ENCODE measurements at regions not wholly inside any gene's neighbourhood (a gene's known extent, or its start where the extent isn't known, plus 50 kb on each side); places are given as distances from the start of the nearest gene placed in this dataset.
"Not testable (repeated sequence)": the region's sequence is repeated elsewhere in the genome, so short reads cannot be mapped to it uniquely, and the experiment has no call there.

DNA sequence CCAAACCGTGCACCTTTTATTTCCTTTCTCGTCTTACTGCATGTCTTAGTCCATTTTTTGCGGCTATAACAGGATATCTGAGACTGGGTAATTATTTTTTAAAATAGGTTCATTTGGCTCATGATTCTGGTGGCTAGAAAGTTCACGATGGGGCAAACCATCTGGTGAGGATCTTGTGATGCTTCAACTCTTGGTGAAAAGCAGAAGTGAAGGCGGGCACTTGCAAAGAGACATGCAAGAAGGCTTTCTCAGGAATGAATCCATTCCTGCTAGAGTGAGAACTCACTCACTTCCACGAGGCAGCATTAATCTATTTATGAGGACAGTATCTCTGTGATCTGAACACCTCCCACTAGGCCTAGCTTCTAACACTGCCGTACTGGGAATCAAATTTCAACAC is 327.1 kb upstream of the RBMS1 start:
- DNase-seq, result no peak

- DNase-seq, result no peak
These were observed 328.4 kb upstream of the RBMS1 start for GRCh38 chr2:160822006-160822405.

DNA sequence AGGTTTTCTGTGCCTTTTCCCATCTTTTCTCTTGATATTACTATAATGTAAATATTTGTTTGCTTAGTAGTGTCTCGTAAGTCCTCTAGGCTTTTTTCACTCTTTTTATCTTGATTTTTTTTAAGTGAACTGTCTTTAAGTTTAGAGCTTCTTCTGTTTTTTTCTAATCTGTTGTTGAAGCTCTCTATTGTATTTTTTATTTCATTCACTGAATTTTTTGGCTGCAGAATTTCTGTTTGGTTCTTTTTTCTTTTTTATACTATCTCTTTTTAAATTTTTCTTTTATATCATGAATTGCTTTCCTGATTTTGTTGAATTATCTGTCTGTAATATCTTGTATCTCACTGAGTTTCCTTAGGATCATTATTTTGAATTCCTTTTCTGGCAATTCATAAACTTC is 331.8 kb upstream of the RBMS1 start:
- DNase-seq, result no peak

- no peak for DNase-seq
These were observed 332.9 kb upstream of the RBMS1 start for GRCh38 chr2:160826496-160826895.

DNA sequence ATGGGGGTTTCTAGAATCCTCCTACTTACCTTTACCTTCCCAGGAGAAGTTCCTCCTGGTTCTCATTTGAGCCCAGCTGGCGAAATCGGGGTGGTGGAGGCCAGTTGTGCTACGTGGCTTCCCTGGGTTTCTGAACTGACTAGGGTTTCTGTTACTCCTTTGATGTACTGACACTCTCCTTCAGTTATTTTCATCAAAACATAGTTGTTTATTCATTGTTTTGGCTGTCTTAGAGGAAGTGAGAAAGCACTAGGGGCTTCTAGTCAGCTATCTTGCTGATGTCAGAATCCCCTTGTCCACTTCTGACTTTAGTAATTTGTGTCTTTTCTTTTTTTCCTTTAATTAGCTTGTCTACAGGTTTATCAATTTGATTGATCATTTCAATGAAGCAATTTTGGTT is 332.2 kb upstream of the TANK start:
- DNase-seq, result no peak

DNA sequence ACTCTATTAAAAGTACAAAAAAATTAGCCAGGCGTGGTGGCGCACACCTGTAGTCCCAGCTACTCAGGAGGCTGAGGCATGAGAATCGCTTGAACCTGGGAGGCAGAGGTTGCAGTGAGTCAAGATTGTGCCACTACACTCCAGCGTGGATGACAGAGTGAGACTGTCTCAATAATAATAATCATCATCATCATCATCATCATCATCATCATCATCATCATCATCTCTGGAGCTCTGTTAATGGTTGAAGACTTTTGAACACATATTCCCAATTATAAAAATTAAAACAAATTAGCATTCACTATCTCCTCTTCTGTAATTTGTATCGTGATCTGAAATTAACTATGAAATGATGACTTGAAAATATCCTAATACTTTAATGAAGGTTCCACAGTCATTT is 327.8 kb upstream of the TANK start:
- DNase-seq, result not testable (repeated sequence)

- no peak for DNase-seq
These were observed 325.1 kb upstream of the TANK start for GRCh38 chr2:160835166-160835565.

DNA sequence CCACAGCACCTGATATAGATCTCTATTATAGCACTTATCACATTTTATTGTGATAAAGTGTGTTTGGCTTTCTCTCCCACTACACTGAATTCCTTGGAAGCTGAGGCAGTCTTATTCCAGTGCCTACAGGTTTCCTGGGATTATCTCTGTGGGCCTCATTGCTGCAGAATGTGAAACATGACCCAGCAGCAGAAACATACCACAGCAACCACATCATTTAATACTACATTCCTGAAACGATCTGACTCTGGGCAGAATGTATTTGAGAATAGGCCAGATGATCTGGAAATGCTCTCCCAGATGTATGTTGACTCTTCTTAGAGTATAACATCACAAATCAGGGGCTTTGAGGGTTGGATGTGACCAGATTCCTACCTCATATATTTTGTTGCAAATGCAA is 323.5 kb upstream of the TANK start:
- DNase-seq, result no peak

- DNase-seq, result no peak
These were observed 322.8 kb upstream of the TANK start for GRCh38 chr2:160837416-160837815.

DNA sequence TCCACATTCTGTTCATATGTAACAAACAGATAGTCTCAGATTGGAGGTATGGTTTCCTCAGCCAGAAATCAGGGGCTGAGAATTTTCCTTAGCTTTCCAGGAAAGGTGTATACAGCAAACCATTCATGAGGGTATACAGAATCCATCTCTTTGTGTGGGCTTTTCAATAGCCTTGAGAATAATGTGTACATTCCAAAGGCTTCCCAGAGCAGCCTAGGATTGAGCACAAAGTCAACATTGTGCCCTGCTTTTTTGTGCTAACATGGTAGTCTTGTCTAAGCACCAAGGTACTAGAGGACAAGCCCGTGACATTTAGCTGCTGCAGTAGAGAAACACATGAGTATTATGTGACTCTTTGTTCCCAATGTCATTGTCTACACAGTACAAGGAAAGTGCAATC is 322.1 kb upstream of the TANK start:
- no peak for DNase-seq

GRCh38 chr2:160838691-160839090 is 321.5 kb upstream of the TANK start:
- DNase-seq, result no peak

GRCh38 chr2:160842286-160842685 is 317.9 kb upstream of the TANK start:
- no peak for DNase-seq

DNA sequence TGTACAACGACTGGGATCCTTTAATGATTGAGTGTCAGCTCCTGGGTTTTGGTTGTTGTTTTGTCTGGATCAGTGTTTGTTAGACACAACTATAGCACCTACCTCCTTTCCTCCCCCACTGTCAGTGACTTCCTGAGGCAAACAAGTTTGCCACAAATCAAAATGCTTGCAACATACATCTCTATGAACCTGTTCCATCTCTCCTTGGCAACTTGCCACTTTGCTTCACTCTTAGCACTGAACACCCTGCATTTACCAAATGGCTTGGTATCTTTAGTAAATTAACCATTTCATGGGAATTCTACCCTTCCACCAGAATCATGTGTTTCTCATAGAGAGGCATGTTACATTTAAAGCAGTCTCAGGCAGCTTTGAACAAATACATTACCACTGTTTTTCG is 301.1 kb upstream of the TANK start:
- no peak for DNase-seq

DNA sequence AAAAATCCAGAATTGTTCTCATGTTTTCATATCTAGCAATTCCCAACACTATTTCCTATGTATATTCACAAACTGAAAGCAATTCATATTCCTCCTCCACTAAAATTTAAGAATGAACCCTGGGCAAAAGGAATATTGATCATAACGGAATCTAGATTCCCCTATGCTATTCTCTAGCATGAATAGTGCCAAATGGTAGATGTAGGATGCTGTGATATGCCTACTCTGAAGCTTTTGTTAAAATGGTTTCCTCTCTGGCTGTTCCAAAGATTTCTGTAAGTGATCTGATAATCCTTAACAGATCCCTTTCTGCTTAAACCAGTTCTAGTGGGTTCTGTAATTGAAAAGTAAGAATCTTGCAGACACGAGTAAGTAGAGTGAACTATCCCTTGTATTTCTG is 298.0 kb upstream of the TANK start:
- DNase-seq, result no peak

DNA sequence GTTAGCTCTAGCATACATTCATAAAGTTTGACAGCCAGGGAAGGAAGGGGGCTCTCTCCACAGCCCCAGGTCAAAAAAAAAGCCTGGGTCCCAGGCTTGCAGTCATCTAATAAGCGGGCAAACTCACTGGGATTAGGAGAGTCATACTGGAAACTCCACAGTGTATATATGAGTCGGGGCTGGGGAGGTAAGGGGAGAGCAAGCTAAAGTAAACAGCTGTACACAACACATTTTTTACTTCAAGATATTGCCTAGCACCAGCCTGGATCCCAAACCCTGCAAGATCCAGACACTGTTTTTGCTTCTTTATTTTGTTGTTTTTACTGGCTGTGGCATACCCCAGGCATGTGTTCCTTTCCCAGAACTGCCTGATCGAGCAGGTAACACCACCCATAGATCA is 291.3 kb upstream of the TANK start:
- no peak for DNase-seq

DNA sequence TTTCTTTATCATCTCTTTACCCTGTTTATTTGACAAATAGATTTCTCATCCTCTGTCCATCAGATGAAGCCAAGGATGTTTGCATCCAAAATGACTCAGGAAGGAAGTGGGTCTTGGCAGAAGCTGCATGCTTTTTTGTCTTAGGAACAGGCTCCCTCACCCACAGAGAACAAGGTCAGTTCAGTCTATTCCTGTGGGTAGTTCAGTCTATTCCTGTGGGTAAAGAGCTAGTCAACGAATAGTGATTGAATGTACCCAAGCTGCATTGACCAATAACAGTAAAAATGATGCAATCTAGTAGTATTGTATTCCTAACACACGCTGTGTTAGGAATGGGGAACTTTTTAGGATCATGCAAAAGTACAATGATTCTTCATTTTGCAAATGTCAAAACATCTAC is 290.8 kb upstream of the TANK start:
- no peak for DNase-seq

- no peak for DNase-seq
These were observed 289.3 kb upstream of the TANK start for GRCh38 chr2:160870729-160871465.

GRCh38 chr2:160871953-160872352 is 288.3 kb upstream of the TANK start:
- DNase-seq, result no peak

GRCh38 chr2:160876029-160876428 is 284.2 kb upstream of the TANK start:
- DNase-seq, result no peak

- no peak for DNase-seq
These were observed 283.5 kb upstream of the TANK start for GRCh38 chr2:160876765-160877164.

DNA sequence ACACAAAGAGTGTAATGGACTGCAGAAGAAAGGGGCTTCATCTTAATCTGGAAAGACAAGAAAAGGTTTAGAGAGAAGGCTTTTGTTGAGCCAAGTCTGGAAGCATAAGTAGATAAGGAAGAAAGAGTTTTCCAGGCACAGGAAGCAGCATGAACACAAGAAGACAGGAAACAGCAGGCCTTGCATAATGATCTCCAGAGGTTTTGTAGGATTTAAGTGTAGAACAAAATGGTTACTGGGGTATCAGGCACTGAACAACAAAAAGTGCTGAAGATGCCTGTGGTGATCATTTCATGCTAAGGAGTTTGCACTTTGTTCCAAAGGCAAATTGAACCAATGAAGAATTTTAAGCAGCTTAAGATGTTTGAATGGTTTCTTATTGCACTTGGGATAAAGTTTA is 281.6 kb upstream of the TANK start:
- no peak for DNase-seq

GRCh38 chr2:160882906-160883305 is 277.3 kb upstream of the TANK start:
- no peak for DNase-seq

DNA sequence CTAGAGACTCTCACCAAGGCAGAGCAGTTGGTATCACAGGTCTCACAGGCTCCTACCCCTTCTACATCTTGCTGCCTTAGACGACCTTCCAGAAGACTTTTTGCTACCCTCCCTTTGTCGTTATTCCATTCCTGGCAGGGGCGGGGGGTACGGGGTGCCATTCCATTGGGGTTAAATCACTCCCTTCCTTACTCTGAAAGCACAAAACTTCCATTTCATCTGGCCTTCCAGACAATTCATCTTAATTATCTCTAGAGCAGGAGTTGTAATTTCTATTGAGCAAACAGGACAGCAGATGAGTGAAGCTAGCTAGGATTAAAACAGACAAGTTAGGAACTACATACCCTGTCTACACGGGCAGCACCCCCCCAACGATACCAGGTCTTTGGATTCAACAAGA is 276.2 kb upstream of the TANK start:
- DNase-seq, result no peak

DNA sequence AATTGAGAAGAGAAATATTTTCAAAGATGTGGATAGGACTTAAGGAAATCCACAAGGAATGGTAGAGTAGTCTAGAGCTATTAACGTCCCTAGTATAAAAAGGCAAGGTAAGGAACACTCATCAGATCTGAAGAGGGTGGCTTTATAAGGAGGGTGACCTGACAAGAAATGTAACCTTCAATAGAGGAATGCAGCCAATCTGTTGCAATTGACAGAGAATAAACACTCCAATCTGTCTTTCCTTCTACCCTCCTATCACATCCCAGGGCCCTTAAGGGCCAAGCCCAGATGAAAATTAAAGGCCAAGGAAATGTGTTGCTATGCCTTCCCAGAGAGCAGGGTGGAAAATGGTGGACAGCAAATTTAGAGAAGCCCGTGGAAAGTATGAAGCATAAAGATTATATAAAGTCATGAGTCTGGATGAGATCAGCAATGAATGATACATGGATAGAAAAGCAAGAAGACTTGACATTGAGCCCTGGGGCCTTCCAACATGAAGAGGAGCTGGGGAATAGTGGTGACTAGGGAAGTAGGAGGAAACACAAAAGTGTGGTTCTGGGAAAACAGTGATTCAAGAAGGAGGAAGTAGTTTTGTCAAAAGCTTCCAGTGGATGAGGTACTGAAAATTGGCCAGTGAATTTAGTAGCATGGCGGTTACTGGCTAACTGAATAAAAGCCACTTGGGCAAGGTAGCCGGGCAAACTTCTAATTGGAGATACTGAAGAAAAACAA is 270.6 kb upstream of the TANK start:
- DNase-seq, result no peak

Measured in NCI-H1930 (cell line).